ENCODE measurements at regions not wholly inside any gene's neighbourhood (a gene's known extent, or its start where the extent isn't known, plus 50 kb on each side); places are given as distances from the start of the nearest gene placed in this dataset.

- intact Hi-C loops (cut with micrococcal nuclease) = no loop called here
- DNase-seq (no peak), ATAC-seq (no peak)
- H3K36me3 Mint-ChIP-seq (ENCODE audit: low read depth) = no peaks in the 10 kb centered on the region
- TF ChIP-seq, protein P1, sequence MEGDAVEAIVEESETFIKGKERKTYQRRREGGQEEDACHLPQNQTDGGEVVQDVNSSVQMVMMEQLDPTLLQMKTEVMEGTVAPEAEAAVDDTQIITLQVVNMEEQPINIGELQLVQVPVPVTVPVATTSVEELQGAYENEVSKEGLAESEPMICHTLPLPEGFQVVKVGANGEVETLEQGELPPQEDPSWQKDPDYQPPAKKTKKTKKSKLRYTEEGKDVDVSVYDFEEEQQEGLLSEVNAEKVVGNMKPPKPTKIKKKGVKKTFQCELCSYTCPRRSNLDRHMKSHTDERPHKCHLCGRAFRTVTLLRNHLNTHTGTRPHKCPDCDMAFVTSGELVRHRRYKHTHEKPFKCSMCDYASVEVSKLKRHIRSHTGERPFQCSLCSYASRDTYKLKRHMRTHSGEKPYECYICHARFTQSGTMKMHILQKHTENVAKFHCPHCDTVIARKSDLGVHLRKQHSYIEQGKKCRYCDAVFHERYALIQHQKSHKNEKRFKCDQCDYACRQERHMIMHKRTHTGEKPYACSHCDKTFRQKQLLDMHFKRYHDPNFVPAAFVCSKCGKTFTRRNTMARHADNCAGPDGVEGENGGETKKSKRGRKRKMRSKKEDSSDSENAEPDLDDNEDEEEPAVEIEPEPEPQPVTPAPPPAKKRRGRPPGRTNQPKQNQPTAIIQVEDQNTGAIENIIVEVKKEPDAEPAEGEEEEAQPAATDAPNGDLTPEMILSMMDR (IDR thresholded peaks at IDR 0.05) = no peak
- no peak overlapping the region for H3K4me3 Mint-ChIP-seq
- POLR2A ChIA-PET = no interaction called here
- no peaks in the 10 kb centered on the region for H3K4me1 Mint-ChIP-seq (ENCODE audit: low read depth)
- H3K9me3 Mint-ChIP-seq = no peaks in the 10 kb centered on the region
- CTCF ChIA-PET = no interaction called here
- H3K27me3 Mint-ChIP-seq = peaks cover 4% of the 10 kb centered on the region
- H3K27ac Mint-ChIP-seq = no peak overlapping the region
These were observed 554.3 kb downstream of the DIAPH3 start for GRCh38 chr13:59609421-59609820.

Data from activated CD8-positive, alpha-beta T cell treated with anti-CD3 and anti-CD28 coated beads for 36 hours (primary cell).